ENCODE measurements at regions not wholly inside any gene's neighbourhood (a gene's known extent, or its start where the extent isn't known, plus 50 kb on each side); places are given as distances from the start of the nearest gene placed in this dataset.

- no peaks in the 10 kb centered on the region for H4K20me1 ChIP-seq (ENCODE audit: control insufficient read depth, insufficient read depth)
- ChIA-PET RAD21 (ENCODE audit: unreplicated experiment) (no interaction called here), CTCF (no interaction called here), SMC1A (ENCODE audit: uncharacterized antibody, unreplicated experiment) (no interaction called here), POLR2A (no interaction called here)
- no peaks in the 10 kb centered on the region for H3K79me2 ChIP-seq (ENCODE audit: control insufficient read depth, insufficient read depth, low read length)
- H3K4me2 ChIP-seq (ENCODE audit: control insufficient read depth, insufficient read depth): no peak overlapping the region
- FAIRE-seq (no peak), DNase-seq (ENCODE audit: low read depth, low spot score) (no peak), ATAC-seq (no peak)
- H3K9me3 ChIP-seq (replicated peaks; ENCODE audit: control insufficient read depth, insufficient read depth, low read length): no peaks in the 10 kb centered on the region
- 57% methylated on average over 2 of the region's 2 CpGs for WGBS (ENCODE audit: insufficient coverage, insufficient replicate concordance, low lambda C conversion rate, missing lambda C conversion rate)
- H3K36me3 ChIP-seq (ENCODE audit: control insufficient read depth in 2 of 2, insufficient read depth in 2 of 2, low read length in 1 of 2): no peaks in the 10 kb centered on the region
- no peak overlapping the region for H3K4me3 ChIP-seq
- no peak overlapping the region for H2AFZ ChIP-seq (ENCODE audit: control insufficient read depth, low read depth, low read length)
- TF ChIP-seq KAT2A (conservative IDR thresholded peaks at IDR 0.05; ENCODE audit: control insufficient read depth, low read depth, low read length): no peak
- no peak for TF ChIP-seq ZSCAN29 (IDR thresholded peaks at IDR 0.05)
- TF ChIP-seq ZNF274 (IDR thresholded peaks at IDR 0.05; ENCODE audit: insufficient read depth, insufficient read length): no peak
- TF ChIP-seq PKNOX1 (IDR thresholded peaks at IDR 0.05): no peak
- no peak for TF ChIP-seq DPF2 (IDR thresholded peaks at IDR 0.05)
- no peak for TF ChIP-seq POLR2AphosphoS5 (IDR thresholded peaks at IDR 0.05; ENCODE audit: low read length)
- TF ChIP-seq ETV6 (conservative IDR thresholded peaks at IDR 0.05 in 1 of 2, IDR thresholded peaks at IDR 0.05 in 1 of 2; ENCODE audit: borderline replicate concordance in 1 of 2, low read depth in 1 of 2): no peak
- no peak for TF ChIP-seq MEF2B (IDR thresholded peaks at IDR 0.05; ENCODE audit: partially characterized antibody, poor library complexity, severe bottlenecking)
- no peak for TF ChIP-seq MLLT1 (IDR thresholded peaks at IDR 0.05)
- intact Hi-C loops (cut with micrococcal nuclease; ENCODE audit: unreplicated experiment): no loop called here
- H3K4me1 ChIP-seq (ENCODE audit: control insufficient read depth, insufficient read depth, low read length): no peaks in the 10 kb centered on the region
- no peaks in the 10 kb centered on the region for H3K27me3 ChIP-seq (replicated peaks in 1 of 2; ENCODE audit: control insufficient read depth in 2 of 2, insufficient read depth in 2 of 2, low read length in 1 of 2)
- H3K27ac ChIP-seq (ENCODE audit: control insufficient read depth, insufficient read depth): no peak overlapping the region
- in situ Hi-C loops (cut with MboI): no loop called here
- no TSS peak for BruUV-seq (replicated peaks)
- H3K9ac ChIP-seq (ENCODE audit: control insufficient read depth, insufficient read depth, low read length): no peak overlapping the region
Observed at GRCh38 chrX:103440621-103441020, 64.3 kb downstream of the BEX3 start.
